ENCODE measurements at regions not wholly inside any gene's neighbourhood (a gene's known extent, or its start where the extent isn't known, plus 50 kb on each side); places are given as distances from the start of the nearest gene placed in this dataset.

- H3K9me3 ChIP-seq (ENCODE audit: control insufficient read depth, low read depth, low read length), result no peaks in the 10 kb centered on the region
These were observed 168.3 kb downstream of the KIF20B start for GRCh38 chr10:89869592-89870156.

GRCh38 chr10:89870936-89871335, 169.5 kb downstream of the KIF20B start:
- H2AFZ ChIP-seq (ENCODE audit: control insufficient read depth, low read length), result no peak overlapping the region
- H3K36me3 ChIP-seq (ENCODE audit: control insufficient read depth in 2 of 2, extremely low read depth in 1 of 2, insufficient read depth in 2 of 2, low read length in 2 of 2), result no peaks in the 10 kb centered on the region
- DNase-seq (ENCODE audit: low read depth, low spot score), result no peak
- H3K4me3 ChIP-seq (ENCODE audit: control insufficient read depth in 2 of 3, extremely low read depth in 1 of 3, insufficient read depth in 2 of 3, low read depth in 1 of 3, low read length in 3 of 3), result no peak overlapping the region
- no peak overlapping the region for H3K4me2 ChIP-seq (ENCODE audit: control insufficient read depth, extremely low read depth, insufficient read depth, low read depth, low read length)
- TF ChIP-seq EZH2 (IDR thresholded peaks at IDR 0.05; ENCODE audit: low read length), result no peak
- TF ChIP-seq CTCF (optimal IDR thresholded peaks at IDR 0.05 in 1 of 3, IDR thresholded peaks at IDR 0.05 in 1 of 3, conservative IDR thresholded peaks at IDR 0.05 in 1 of 3; ENCODE audit: extremely low read depth in 1 of 3, insufficient read depth in 2 of 3, low read length in 3 of 3), result no peak
- no peak overlapping the region for H3K27ac ChIP-seq (ENCODE audit: control insufficient read depth, insufficient read depth, low read length)
- H3K9ac ChIP-seq (ENCODE audit: control insufficient read depth, extremely low read depth, insufficient read depth, low read length), result no peak overlapping the region
- H4K20me1 ChIP-seq (ENCODE audit: control insufficient read depth, extremely low read depth, insufficient read depth, low read length), result no peaks in the 10 kb centered on the region
- dilution Hi-C loops (cut with MboI; ENCODE audit: extremely low pct_ligation_motif_present, low sequenced_read_pairs), result no loop called here
- H3K79me2 ChIP-seq (ENCODE audit: control insufficient read depth, insufficient read depth, low read length), result no peaks in the 10 kb centered on the region
- no peaks in the 10 kb centered on the region for H3K9me3 ChIP-seq (ENCODE audit: control insufficient read depth, low read depth, low read length)
- no peaks in the 10 kb centered on the region for H3K27me3 ChIP-seq (ENCODE audit: control insufficient read depth, extremely low read depth, insufficient read depth, low read length)
- H3K4me1 ChIP-seq (ENCODE audit: control insufficient read depth, extremely low read depth, insufficient read depth, low read length), result peaks cover 7% of the 10 kb centered on the region
- FAIRE-seq, result no peak
- H3K9me1 ChIP-seq (ENCODE audit: control insufficient read depth, extremely low read depth, insufficient read depth, low read length), result no peaks in the 10 kb centered on the region

More at GRCh38 chr10:89869592-89870156, 168.3 kb downstream of the KIF20B start:
- no peak overlapping the region for H3K4me3 ChIP-seq (ENCODE audit: control insufficient read depth in 2 of 3, extremely low read depth in 1 of 3, insufficient read depth in 2 of 3, low read depth in 1 of 3, low read length in 3 of 3)
- dilution Hi-C loops (cut with MboI; ENCODE audit: extremely low pct_ligation_motif_present, low sequenced_read_pairs), result no loop called here
- no peak overlapping the region for H3K4me2 ChIP-seq (ENCODE audit: control insufficient read depth, extremely low read depth, insufficient read depth, low read depth, low read length)
- H3K4me1 ChIP-seq (ENCODE audit: control insufficient read depth, extremely low read depth, insufficient read depth, low read length), result peaks cover 7% of the 10 kb centered on the region
- no peak for FAIRE-seq
- no peaks in the 10 kb centered on the region for H3K9me1 ChIP-seq (ENCODE audit: control insufficient read depth, extremely low read depth, insufficient read depth, low read length)
- no peak for DNase-seq (ENCODE audit: low read depth, low spot score)
- TF ChIP-seq CTCF (optimal IDR thresholded peaks at IDR 0.05 in 1 of 3, IDR thresholded peaks at IDR 0.05 in 1 of 3, conservative IDR thresholded peaks at IDR 0.05 in 1 of 3; ENCODE audit: extremely low read depth in 1 of 3, insufficient read depth in 2 of 3, low read length in 3 of 3), result no peak
- TF ChIP-seq EZH2 (IDR thresholded peaks at IDR 0.05; ENCODE audit: low read length), result no peak
- no peak overlapping the region for H3K27ac ChIP-seq (ENCODE audit: control insufficient read depth, insufficient read depth, low read length)
- H4K20me1 ChIP-seq (ENCODE audit: control insufficient read depth, extremely low read depth, insufficient read depth, low read length), result no peaks in the 10 kb centered on the region
- H3K27me3 ChIP-seq (ENCODE audit: control insufficient read depth, extremely low read depth, insufficient read depth, low read length), result no peaks in the 10 kb centered on the region
- no peak overlapping the region for H2AFZ ChIP-seq (ENCODE audit: control insufficient read depth, low read length)
- H3K36me3 ChIP-seq (ENCODE audit: control insufficient read depth in 2 of 2, extremely low read depth in 1 of 2, insufficient read depth in 2 of 2, low read length in 2 of 2), result no peaks in the 10 kb centered on the region
- no peaks in the 10 kb centered on the region for H3K79me2 ChIP-seq (ENCODE audit: control insufficient read depth, insufficient read depth, low read length)
- H3K9ac ChIP-seq (ENCODE audit: control insufficient read depth, extremely low read depth, insufficient read depth, low read length), result no peak overlapping the region
